ENCODE measurements at regions not wholly inside any gene's neighbourhood (a gene's known extent, or its start where the extent isn't known, plus 50 kb on each side); places are given as distances from the start of the nearest gene placed in this dataset.

DNA sequence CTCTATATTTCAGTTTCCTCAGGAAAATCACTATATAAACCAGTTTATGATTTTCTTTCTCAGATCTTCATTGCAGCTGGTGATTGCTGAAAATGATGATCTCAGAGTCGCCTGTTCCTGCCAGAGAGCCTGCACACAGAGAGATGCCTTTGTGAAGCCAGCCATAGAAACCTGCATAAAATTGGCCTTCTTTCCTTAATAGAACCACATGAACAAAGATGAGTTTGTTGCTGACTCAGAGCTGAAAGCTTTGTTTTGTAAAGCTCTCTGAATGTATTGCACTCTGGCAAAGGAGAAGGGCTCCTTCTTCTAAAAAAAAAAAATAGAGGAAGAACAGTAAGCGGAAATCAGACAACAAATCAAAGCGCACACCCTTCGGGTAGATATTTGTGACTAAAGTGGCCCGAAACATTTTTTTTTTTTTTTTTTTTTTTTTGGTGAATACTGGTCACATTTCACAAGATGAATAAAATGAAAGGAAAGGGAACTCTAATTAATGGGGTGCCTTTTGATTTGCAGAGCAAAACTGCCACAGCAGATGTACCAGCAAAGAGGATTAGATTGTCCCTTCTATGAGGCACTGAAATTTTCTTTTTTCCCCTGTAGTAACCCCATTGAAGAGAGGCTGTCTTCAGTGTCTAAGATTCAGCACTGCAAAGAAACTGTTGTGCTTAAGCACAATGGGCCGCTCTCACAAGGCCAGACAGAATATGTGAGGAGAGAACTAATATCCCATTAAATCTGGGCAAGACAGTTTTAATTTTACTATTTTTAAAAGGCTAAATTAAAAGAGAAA, 75.1 kb upstream of the PTPRZ1 start:
- no peak for TF ChIP-seq POLR2A (IDR thresholded peaks at IDR 0.05; ENCODE audit: low read length)
- no peak for TF ChIP-seq GATA1 (IDR thresholded peaks at IDR 0.05; ENCODE audit: low read depth, low read length)
